ENCODE measurements at regions not wholly inside any gene's neighbourhood (a gene's known extent, or its start where the extent isn't known, plus 50 kb on each side); places are given as distances from the start of the nearest gene placed in this dataset.
A peak's percentile ranks its signal among the peaks of the same experiment; 100 is the strongest.

- peak; percentile 79 for DNase-seq
Observed at GRCh38 chr10:91690996-91691676, 58.3 kb upstream of the PPP1R3C start.

DNA sequence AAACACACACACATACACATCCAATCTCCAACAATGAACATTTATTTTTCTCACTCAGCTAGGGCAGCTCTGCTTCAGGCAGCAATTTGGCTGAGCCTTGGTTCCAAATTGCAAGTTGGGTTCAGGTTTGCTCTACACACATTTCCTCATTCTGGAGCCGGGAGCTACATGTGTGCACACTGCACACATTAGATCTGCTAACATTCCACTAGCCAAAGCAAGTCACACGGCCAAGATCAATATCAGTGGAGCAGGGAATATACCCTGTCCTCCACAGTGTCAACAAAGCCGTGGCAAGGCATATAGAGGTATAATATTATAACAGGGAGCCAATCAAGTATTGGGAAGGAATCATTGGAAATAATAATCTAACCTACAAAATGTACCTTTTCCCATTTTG is 57.5 kb upstream of the PPP1R3C start:
- DNase-seq, result peak; percentile 41

- peak; percentile 63 for DNase-seq
Observed at GRCh38 chr10:91689731-91690168, 56.9 kb upstream of the PPP1R3C start.

- no peak for DNase-seq
Observed at GRCh38 chr10:91684841-91685240, 52.0 kb upstream of the PPP1R3C start.

- no peak for DNase-seq
Observed at GRCh38 chr10:91683975-91684374, 51.1 kb upstream of the PPP1R3C start.

- no peak for DNase-seq
Observed at GRCh38 chr10:91682912-91683311, 50.0 kb upstream of the PPP1R3C start.

All from OCI-M1 (cell line).